Duodenal mucosa (tissue), 2 donors: ENCODE measurements at regions not wholly inside any gene's neighbourhood (a gene's known extent, or its start where the extent isn't known, plus 50 kb on each side); places are given as distances from the start of the nearest gene placed in this dataset.
"Not testable (repeated sequence)": the region's sequence is repeated elsewhere in the genome, so short reads cannot be mapped to it uniquely, and the experiment has no call there.

Experiments
- H3K27ac ChIP-seq: one replicate; pipeline ENCODE4 v1.7.0; 2013; ENCODE audit warnings: low read depth, low read length
- H3K27me3 ChIP-seq, 2 donors: one replicate each; pipeline ENCODE4 v1.7.0; 2013; ENCODE audit warnings: low read length in 2 of 2, control low read depth in 1 of 2; ENCODE audit not compliant: insufficient read depth in 2 of 2, control insufficient read depth in 1 of 2
- H3K36me3 ChIP-seq, 2 donors: one replicate each; pipeline ENCODE4 v1.7.0; 2013; ENCODE audit warnings: low read length in 2 of 2, control low read depth in 1 of 2; ENCODE audit not compliant: insufficient read depth in 2 of 2, control insufficient read depth in 1 of 2
- H3K4me1 ChIP-seq, 2 donors: one replicate each; pipeline ENCODE4 v1.7.0; 2013; ENCODE audit warnings: low read length in 2 of 2, control low read depth in 1 of 2; ENCODE audit not compliant: insufficient read depth in 2 of 2, control insufficient read depth in 1 of 2
- H3K4me3 ChIP-seq, 2 donors: one replicate each; pipeline ENCODE4 v1.7.0; 2013; ENCODE audit warnings: low read length in 2 of 2, low read depth in 1 of 2
- H3K9ac ChIP-seq, 2 donors: one replicate each; pipeline ENCODE4 v1.7.0; 2013; ENCODE audit warnings: low read length in 2 of 2, low read depth in 1 of 2
- H3K9me3 ChIP-seq, 2 donors: one replicate each; pipeline ENCODE4 v1.7.0; 2013; ENCODE audit warnings: low read length in 2 of 2, control low read depth in 1 of 2; ENCODE audit not compliant: control insufficient read depth in 1 of 2

DNA sequence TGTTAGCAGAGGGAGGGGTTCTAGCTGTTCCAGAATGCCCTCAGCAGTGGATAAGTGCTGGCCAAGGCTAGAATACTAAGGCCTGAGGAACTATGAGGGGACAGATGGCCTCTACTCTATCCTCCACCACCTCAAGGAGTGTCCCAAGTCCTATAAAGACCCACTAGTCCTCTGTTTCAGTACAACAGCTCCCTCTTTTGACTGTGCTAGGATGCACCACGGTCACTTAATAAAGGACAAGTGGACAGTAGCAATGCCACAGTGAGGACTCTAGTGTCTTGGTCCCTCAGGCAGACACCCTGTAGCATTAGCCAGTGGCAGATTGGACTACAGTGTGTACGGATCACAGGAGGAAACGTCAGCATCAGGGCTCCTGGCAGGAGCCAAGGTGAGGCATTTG is 171.8 kb upstream of the PROK2 start:
- no peak overlapping the region for H3K9ac ChIP-seq
- no peaks in the 10 kb centered on the region for H3K27me3 ChIP-seq
- peaks cover 0 to 10% of the 10 kb centered on the region in 2 donors for H3K4me1 ChIP-seq
- no peak overlapping the region for H3K27ac ChIP-seq
- no peaks in the 10 kb centered on the region for H3K36me3 ChIP-seq
- H3K9me3 ChIP-seq = no peaks in the 10 kb centered on the region
- H3K4me3 ChIP-seq = no peak overlapping the region

GRCh38 chr3:71956069-71956340 is 171.1 kb upstream of the PROK2 start:
- peaks cover 0 to 10% of the 10 kb centered on the region in 2 donors for H3K4me1 ChIP-seq
- no peak overlapping the region for H3K4me3 ChIP-seq
- H3K27me3 ChIP-seq = no peaks in the 10 kb centered on the region
- H3K9me3 ChIP-seq = no peaks in the 10 kb centered on the region
- H3K27ac ChIP-seq = no peak overlapping the region
- H3K36me3 ChIP-seq = no peaks in the 10 kb centered on the region
- no peak overlapping the region for H3K9ac ChIP-seq

DNA sequence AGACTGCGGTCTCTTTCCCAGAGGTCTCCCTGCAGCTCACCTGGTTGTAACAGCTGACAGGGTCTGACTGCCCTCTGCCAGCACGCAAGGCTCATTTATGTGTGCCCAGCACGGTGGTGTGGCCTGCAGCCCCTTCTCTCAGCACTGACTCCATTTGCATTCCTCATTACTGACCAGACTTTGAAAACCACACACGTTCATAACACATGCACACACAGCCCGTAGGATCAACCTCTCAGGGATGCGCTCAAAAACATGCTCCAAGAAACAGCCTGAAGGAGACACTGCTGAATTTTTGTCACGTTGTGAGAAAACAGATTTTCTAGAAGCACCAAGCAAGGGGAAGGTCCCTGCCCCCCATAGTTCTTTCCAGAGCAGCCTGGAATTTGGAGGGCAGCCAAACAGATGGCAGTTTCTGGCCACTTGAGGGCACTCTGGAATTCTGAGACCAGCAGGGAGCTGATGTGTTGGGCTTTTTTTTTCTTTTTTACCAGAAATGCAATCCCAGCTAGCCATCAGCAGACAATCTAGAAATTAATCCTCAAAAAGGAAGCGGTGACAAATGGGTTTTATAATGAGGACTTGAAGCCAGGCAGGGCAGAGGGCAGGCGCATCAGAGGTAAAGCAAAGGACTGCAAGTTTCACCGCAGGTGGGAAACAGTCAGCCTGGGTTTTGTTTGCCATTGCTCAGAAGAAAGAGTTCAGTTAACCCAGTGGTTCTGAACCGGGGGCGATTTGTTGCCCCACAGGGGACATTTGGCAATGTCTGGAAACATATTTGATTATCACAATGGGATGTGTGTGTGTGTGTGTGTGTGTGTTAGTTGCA is 170.5 kb upstream of the PROK2 start:
- Histone ChIP-seq H3K27ac (no peak overlapping the region), H3K9ac (no peak overlapping the region), H3K36me3 (no peaks in the 10 kb centered on the region), H3K4me1 (peaks cover 0 to 10% of the 10 kb centered on the region in 2 donors), H3K27me3 (no peaks in the 10 kb centered on the region), H3K4me3 (no peak overlapping the region), H3K9me3 (no peaks in the 10 kb centered on the region)

GRCh38 chr3:71951842-71952241 is 166.9 kb upstream of the PROK2 start:
- H3K9ac ChIP-seq = no peak overlapping the region
- no peak overlapping the region for H3K4me3 ChIP-seq
- H3K9me3 ChIP-seq = no peaks in the 10 kb centered on the region
- H3K4me1 ChIP-seq = peaks cover 0 to 10% of the 10 kb centered on the region in 2 donors
- peaks cover 0 to 3% of the 10 kb centered on the region in 2 donors for H3K27me3 ChIP-seq
- no peak overlapping the region for H3K27ac ChIP-seq
- H3K36me3 ChIP-seq = no peaks in the 10 kb centered on the region

DNA sequence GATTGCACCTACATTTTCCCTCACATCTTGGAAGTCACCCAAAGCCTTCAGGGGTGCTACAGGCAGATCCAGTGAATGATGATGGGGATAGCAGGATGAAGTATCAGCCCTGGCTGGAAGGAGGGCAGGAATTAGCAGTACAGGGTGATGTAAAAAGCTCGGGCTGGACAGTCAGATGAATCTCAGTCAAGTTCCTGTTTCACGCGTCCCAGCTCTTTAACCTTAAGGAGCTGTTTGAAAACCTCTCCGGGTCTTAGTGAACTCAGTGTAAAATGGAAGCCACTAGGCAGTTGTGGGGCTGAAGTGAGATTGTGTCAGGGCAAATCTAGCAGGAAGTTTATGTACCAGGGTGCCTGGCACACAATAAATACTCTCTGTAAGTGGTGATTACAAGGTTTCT is 166.4 kb upstream of the PROK2 start:
- Histone ChIP-seq H3K4me3 (no peak overlapping the region), H3K27ac (no peak overlapping the region), H3K9me3 (no peaks in the 10 kb centered on the region), H3K4me1 (peaks cover 0 to 10% of the 10 kb centered on the region in 2 donors), H3K36me3 (no peaks in the 10 kb centered on the region), H3K27me3 (peaks cover 0 to 3% of the 10 kb centered on the region in 2 donors), H3K9ac (no peak overlapping the region)

DNA sequence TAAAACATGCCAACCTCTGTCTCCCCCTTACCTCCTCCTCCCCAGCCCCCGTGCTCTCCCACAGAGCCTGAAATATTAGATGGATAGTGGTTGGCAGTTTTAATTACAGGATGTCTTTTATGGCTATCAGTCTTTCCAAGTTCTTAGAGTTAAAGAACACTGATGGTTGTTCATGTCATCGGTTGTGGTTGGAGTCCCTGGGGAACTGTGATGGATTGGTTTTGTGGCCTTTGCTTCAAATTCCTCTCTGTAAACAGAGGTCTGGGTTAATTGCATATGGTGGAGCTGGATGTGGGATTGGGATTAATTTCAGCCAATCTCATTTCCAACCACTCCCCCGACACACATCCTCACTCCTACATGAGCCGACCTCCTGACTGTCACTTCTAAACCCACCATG is 164.5 kb upstream of the PROK2 start:
- no peak overlapping the region for H3K27ac ChIP-seq
- no peaks in the 10 kb centered on the region for H3K4me1 ChIP-seq
- no peaks in the 10 kb centered on the region for H3K9me3 ChIP-seq
- no peak overlapping the region for H3K4me3 ChIP-seq
- H3K27me3 ChIP-seq = peaks cover 0 to 3% of the 10 kb centered on the region in 2 donors
- no peaks in the 10 kb centered on the region for H3K36me3 ChIP-seq
- H3K9ac ChIP-seq = no peak overlapping the region

DNA sequence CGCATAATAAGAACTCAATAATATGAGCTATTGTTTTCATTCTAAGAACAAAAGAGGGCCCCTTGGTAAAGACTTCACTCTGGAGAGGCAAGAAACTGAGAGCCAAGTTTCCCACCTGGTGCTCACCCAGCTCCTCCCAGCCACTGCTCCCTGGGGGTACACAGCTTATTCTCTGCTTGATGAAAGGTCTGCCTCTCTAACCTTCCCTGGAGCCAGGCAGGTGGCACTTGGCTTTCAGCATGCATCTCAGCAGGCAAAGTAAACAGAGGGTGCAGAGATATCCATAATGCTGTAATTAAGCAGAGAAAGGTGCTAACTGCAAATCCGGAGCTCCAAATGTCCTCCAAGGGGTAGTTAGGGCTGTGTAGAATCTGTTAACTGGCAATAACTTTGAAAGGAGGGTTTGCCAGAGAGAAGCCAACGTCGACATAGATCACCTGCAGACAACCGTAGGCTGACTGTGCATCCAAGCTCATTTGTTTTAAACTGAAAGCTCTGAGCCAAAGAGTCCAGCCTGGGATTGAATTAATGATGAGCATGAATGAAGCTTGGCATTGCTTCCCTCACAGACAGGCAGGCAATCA is 159.6 kb upstream of the PROK2 start:
- H3K4me3 ChIP-seq = no peak overlapping the region

GRCh38 chr3:71942432-71943187 is 157.7 kb upstream of the PROK2 start:
- H3K27me3 ChIP-seq = peaks cover 0 to 3% of the 10 kb centered on the region in 2 donors
- H3K27ac ChIP-seq = no peak overlapping the region
- no peaks in the 10 kb centered on the region for H3K36me3 ChIP-seq
- H3K4me1 ChIP-seq = no peaks in the 10 kb centered on the region
- H3K4me3 ChIP-seq = no peak overlapping the region
- H3K9ac ChIP-seq = no peak overlapping the region
- H3K9me3 ChIP-seq = no peaks in the 10 kb centered on the region

More for the DNA sequence above, 159.6 kb upstream of the PROK2 start:
- H3K27ac ChIP-seq = no peak overlapping the region
- H3K9me3 ChIP-seq = no peaks in the 10 kb centered on the region
- no peaks in the 10 kb centered on the region for H3K36me3 ChIP-seq
- H3K4me1 ChIP-seq = no peaks in the 10 kb centered on the region
- H3K27me3 ChIP-seq = peaks cover 0 to 3% of the 10 kb centered on the region in 2 donors
- H3K9ac ChIP-seq = no peak overlapping the region

DNA sequence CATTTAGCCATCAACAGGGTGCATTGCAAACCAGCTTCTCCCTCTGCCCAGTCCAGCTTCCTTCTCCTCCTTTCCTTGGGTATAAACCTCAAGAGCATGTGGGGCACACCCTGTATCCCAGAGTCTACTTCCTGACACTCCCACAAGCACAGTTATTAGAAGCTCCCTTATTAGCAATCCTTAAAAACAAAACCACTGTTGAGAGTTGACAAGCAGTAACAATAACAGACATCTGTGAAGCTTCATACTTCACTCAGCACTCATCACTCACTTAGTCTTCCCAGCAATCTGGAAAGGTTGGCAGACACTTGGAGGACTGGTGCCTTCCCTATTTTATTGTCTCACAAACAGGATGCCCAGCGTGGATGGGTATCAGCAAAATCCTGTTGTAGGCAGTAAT is 155.5 kb upstream of the PROK2 start:
- Histone ChIP-seq H3K36me3 (no peaks in the 10 kb centered on the region), H3K27me3 (no peaks in the 10 kb centered on the region), H3K27ac (no peak overlapping the region), H3K9me3 (no peaks in the 10 kb centered on the region), H3K4me3 (no peak overlapping the region), H3K4me1 (no peaks in the 10 kb centered on the region), H3K9ac (no peak overlapping the region)

- not testable (repeated sequence) for H3K27ac ChIP-seq, H3K9me3 ChIP-seq, H3K4me1 ChIP-seq, H3K36me3 ChIP-seq, H3K9ac ChIP-seq, H3K27me3 ChIP-seq, H3K4me3 ChIP-seq
These were observed 153.1 kb upstream of the PROK2 start for GRCh38 chr3:71938081-71938480.
